NCI-H2029 (cell line): ENCODE measurements at regions not wholly inside any gene's neighbourhood (a gene's known extent, or its start where the extent isn't known, plus 50 kb on each side); places are given as distances from the start of the nearest gene placed in this dataset.
"Not testable (repeated sequence)": the region's sequence is repeated elsewhere in the genome, so short reads cannot be mapped to it uniquely, and the experiment has no call there.

ENCODE experiments used
- DNase-seq: peaks from one replicate; lab custom pipeline; 2025; lab: John Stamatoyannopoulos, UW

DNA sequence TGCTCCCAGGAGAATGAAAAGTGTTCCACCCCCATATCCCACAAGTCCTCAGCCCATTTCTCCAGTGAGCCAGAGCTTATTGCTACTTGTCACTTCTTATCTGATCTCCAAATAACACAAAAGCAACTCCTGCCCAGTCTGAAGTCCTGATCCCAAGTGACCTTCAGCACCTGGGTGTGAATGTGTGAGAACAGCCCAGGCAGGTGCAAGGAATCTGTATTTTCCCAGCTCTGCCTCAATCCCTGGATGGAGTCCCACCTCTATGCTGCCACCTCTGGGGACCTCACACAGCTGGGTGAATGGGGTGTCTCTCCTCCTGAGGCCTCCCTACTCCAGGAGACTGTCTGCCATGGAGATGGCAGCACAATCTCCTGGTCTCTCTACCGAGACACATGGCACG lies 402.4 kb upstream of the PROX1 start:
- no peak for DNase-seq

DNA sequence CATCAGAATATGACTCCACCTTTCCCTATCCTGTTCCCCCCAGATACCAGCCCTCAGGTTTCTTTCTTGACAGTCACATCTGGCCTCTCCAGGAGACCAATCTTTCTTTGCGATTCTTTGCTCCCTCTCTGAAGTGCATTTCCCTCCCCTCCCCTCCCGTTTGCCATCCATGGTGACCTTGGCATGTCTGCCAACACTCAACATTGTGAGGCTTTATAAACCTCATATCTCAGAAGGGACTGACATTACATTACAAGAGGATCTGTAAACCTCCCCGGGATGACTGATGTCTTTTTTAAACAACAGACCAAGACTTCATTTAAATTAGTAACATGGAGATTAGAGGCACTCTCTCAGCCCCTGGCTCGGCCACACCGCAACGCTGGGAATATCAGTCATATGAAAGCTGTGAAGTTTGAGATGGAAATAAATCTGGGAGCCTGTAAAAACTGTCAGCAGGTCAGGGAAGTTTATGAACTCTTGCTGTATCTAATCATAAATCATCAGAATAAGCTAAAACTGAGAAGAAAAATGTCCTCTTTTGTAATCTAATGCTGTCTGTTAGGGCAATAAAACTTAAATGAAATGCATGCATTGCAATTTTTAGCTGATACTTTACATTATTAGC lies 401.7 kb upstream of the PROX1 start:
- no peak for DNase-seq

DNA sequence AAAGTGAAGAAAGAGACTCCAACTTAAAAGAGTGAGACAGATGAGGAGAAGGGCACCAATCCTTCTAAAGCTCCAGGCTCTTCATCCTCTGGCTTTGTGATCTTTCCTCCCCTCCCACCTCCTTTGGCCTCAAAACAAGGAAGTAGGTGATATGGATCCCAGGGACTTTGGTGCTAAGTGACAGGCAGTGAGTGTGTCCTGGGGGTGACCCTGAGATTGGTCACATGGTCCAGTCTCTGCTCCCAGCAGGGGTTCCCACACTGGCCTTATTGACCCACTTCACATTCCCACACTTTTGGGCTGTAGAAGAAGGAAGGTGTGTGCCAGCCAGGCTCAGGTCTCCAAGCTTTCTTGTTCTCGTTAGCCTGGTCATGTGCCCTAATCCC lies 401.2 kb upstream of the PROX1 start:
- DNase-seq, result no peak

DNA sequence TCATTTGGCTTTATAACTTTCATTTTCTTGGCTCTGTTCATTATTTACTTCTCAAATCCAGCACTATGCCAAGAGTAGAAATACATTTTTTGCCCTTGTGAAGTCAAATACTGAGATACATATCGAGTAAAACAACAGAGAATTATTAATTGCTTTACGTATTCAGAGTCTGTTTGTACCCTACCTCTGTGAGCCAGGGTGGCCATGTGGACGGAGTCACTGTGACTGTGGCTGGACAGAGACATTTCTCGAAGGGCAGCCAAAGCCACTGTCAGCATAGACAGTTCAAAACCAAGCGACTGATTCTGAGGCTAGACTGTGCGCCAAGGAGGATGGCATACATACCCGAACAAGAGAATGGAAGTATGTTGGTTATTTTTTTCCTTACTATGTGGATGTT lies 391.0 kb upstream of the PROX1 start:
- no peak for DNase-seq

DNA sequence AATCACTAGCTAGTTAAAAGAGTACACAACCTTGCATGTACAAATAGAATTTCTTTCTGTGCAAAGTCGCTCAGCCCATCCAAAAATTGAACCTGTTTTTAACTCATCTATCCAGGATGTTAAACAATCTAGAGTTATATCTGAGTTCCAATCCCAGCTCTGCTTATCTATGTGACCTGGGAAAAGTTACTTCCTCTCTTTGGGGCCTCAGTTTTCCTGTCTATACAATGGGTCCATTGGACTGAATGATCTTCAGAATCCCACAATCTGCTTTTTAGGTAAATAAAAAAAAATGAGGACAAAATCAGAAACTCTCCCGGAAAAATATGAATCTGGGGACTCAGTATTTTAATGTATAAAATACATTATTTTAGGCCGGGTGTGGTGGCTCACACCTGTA lies 389.5 kb upstream of the PROX1 start:
- DNase-seq, result no peak

DNA sequence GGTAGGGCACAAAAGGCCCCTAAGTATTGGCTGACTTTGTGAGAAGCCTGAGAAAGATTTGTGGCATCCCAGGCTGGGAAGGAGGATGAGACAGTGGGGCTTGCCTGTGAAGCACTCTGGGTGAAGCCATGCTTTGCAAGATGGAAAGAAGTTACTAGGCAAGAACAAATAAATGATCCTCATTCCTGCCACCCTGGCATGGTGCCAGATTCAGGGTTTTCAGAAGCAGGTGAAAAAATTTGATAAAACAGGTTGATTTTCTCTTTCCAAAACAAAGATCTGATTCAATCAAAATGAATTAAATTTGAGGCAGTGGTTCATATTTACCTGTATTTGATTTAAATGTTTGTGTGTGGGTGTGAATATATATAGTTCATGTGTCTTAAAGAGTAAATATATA lies 386.9 kb upstream of the PROX1 start:
- DNase-seq, result no peak

DNA sequence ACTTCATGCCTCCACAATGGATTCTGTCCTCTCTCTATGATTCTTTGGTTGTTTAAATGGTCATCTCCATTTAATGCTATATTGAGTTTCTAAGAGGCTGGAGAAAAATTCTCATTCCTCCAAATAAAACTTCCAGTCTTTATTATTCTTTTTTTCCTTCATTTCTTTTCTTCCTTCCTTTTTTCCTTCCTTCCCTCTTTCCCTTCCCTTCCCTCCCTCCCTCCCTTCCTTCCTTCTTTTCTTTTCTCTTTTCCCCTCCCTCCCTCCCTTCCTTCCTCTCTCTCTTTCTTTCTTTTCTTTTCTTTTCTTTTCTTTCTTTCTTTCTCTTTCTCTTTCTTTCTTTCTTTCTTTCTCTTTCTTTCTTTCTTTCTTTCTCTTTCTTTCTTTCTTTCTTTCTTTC lies 386.1 kb upstream of the PROX1 start:
- not testable (repeated sequence) for DNase-seq

DNA sequence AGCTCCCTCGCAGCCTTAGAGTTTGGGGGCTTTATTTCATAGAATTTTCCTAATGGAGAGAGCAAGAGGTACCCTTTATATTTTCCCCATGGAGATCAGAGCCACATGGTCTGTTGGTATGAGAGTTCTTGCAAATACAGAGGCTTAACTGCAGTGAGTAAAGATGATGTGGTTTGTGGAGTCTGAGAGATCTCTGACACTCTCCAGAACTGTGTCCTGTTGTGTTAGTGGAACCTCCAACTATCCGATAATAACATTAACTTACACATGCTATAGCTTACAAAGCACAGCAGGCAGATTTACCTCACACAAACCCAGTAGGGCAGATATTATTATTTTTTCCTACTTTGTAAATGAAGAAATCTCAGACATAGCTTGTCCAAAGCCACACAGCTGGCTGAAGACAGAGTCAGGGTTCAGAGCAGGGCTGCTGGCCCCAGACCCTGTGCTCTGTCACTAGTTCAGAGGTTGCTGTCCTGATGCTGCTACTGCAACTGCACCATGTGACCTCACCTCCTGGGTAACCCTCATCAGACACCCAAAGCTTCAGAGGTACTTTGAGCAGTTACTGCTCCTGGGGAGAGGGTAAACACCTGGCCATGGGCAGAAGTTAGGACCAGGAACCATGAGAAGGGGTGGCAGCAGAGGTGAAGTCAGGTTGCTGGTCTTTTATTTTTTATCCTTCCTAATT lies 384.8 kb upstream of the PROX1 start:
- no peak for DNase-seq

DNA sequence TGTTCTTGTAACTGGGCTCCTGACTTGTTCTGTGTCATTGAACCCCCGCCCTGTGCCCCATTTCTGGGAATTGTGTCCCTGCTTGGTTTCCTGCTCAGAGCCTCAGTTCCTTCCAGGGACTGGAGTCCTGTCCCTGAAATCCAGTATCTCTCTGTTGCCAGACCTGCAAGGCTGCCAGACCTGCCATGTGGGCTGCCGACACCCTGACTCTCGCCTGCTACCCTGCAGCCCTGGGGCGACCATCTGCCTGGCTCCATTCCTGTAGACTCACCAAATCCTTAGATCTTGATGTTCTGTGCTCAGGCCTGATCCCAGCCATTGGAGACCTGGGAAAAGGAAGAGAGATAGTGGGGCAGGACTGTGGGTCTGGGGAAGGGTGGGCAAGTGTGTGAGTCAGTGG lies 383.3 kb upstream of the PROX1 start:
- no peak for DNase-seq

DNA sequence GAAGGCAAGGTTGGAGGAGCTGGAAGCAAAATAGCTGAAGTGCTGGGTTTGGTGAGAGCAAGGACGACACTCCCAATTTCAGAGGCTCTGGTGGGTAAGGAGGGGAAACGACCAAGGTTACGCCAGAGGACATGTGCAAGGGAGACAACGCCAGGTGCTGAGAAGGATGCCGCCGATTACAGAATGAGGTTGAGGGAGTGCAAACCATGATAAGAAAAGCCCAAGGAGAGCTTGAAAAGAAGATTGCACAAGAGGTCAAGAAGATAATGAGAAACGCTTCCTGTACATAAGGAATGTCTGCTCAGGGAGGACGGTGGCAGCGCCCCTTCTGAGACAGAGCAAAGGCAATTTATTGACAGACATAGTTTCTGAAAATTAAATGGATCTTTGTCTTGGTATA lies 382.0 kb upstream of the PROX1 start:
- DNase-seq, result no peak

DNA sequence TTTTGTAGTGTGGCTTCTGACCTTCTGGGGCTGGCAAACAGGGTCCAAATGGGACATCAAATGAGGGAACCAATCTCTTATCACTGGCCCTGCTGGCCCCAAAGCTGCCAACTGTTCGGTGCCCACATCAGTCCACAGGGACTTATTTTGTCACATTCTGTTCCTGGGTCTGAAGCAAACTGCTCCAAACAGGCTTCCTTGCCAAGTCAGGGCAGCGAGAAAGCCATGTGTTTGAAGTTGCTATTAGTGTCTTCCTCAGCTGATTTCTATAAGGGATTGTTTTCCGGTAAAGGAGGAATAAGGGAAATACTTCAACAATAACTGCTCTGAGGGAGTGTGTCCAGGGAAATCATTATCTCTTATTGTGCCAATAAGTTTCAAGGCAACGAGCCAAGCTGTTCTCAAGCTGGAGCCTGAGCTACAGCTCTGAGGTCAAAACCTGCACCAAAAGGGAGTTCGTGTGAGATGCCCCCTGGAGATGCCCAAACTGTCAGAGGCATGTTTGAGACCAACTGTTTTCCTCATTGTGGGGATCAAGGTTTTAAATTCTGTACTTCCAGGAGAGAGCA lies 381.4 kb upstream of the PROX1 start:
- no peak for DNase-seq

DNA sequence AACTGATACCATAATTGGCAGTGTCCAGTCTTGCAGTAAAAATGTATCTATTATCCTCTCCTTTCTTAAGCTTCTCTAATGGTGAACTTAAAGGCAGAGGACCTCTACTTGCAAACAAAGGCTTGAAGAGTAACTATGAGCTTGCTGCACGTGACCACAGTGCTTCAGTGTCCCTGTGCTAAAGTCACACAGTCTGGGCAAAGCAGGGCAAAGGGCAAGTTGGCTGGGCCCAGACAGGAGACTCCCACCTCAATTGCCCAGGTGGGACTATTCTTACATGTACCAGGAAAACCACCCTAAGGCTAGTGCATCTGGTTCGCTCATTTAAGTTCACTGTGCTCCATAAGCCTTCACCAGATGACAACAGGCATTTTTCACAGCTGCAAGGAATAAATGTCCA lies 374.2 kb upstream of the PROX1 start:
- DNase-seq, result no peak

DNA sequence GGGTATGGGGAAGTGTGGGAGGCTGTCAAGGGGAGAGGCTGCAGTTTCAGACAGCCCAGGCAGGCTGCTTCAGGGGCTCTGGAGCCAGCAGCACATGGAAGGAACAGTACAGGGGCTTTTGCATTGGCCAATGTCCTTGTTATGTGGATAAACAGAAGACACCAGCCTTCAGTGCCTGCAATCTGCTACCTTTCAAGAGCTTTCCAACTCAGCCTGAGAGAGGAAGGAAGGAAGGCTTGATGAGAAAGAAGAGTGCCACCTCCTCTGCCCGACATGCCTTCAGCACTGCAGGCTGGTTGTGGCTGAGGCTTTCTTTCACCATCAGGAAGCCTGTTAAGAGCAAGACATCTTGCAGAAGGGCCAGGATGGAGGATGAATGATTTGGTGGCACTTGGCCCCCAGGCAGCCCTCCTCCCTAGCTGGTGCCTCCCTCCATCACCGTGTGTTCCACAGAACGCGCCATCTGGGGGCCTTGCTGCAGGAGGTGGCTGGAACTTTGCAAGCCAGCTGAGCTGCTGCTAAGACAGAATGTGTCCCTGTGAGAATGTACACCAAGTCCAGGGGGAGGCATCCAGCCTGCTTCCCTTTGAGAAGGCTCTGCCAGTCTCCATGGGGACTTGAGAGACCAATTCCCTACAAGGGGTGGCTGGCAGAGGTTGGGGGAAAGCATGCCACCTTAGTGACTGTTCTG lies 372.4 kb upstream of the PROX1 start:
- no peak for DNase-seq

DNA sequence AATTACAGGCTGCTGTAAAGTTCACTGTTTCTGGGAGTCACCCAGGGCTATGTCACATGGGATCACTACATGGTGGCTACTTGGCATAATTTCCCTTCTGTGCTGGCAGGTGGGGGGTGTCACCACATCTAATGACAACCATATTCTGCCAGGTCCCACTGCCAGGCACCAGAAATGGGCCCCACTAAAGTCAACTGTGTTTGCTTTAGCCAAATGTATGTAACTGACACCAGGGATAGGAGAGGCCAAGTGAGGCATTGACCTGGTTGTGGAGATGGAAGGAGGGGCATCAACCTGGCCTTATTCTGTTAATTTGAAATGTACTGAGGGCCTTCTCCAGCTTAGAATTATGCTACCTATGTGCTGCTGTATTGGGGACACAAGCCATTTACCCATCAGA lies 370.6 kb upstream of the PROX1 start:
- DNase-seq, result no peak

DNA sequence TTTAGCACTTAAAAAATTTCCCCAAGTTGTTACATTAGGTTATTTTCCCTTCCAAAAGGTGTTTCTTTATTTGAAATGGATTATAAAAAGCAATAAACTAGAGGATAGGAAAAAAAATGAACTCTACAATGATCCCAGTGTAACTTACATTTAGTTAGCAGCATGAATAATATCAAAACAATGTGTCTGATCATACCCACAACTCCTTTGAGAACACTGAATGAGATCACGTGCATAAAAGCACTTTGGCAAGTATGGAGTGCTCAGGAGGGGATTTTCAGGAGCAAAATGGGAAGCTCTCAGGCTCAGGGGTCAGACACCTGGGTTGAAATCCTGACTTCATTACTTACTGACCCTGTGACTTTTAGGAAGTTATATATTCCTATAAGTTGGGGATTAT lies 369.7 kb upstream of the PROX1 start:
- DNase-seq, result no peak

DNA sequence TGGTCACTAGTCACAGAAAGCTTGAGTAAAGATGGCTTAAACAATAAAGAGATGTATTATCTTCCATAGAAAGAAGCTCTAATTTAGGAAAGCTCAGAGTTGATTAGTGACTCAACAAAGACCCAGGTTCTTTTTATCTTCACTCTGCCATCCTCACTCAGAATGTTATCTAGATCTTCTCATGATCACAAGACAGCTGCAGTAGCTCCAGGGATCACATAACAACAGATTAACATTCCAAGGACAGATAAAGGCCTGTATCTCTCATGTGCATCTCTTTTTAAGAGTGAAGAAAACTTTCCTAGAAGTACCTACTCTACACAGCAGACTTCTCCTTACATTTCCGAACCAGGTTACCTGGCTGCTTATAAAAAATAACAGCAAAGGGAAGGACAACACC lies 368.7 kb upstream of the PROX1 start:
- DNase-seq, result no peak

DNA sequence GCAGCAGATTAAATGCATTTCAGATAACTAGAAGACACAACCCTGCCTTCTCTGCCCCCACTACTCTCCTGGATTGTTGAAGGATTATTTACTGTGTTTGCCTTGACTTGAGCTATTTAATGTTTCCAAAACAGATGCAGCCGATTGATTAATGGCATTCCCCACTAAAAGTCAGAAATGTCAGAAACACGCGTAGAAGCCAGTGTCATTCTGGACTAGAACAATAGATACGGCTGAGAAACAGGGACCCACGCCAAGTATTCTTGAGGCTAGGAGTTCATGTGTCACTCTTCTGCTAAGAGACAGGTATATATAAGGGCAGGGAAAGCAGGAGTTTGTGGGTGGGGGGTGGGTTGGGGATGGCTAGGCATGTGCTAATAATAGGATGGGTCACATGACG lies 366.7 kb upstream of the PROX1 start:
- no peak for DNase-seq

DNA sequence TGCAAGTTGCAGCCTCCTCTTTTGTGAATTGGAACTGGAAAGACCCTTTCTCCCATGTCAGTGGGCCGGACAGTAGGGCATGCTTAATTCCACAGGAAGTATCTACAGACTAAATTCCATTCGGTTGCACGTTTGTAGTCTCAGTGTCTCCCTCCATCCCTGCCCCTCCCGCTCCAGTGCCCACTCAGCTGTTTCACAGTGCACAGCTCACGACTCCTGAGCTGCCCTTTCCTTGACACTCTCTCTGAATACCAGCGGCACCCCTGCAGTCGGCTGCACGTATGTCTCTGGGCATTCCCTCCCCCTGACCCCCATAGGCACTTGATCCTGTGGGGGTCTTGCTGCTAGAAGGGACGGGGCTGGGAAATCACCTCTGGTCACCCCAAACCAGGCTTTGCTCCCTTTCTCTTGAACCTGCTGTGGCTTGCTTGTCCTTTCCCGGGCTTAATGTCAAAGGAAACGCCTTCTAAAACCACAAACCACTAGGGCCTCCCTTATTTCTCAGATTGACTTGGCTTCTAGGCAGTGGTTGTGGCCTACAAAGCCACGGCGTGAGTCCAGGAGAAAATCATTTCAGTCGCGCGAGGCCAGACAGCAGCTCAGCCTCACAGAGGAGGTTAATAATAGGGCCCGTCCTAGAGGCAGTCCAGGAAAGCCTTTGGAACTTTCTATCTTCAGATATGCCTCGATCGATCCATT lies 365.3 kb upstream of the PROX1 start:
- no peak for DNase-seq

DNA sequence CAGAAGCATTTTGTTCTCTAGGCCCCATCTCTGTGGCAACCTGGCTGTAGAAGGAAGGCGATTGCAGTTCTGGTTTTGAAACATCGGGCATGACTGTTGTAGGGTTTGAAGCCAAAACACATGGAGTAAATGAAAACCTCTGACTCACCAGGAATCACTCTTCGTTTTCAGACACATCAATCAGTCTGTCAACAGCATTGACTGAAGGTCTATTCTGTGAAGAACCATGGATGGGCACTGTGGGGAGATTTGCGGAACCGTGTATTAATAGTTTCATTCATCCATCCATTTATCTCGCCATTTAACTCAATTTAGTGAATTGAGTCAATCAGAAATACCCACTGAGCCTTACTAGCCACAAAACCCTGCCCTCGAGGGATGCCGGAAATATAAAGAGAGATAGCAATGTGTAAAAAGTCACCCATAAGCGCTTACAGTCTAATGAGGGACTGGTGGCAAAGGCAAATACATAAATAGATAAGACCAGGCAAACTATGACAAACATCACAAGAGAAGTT lies 364.6 kb upstream of the PROX1 start:
- DNase-seq, result no peak

DNA sequence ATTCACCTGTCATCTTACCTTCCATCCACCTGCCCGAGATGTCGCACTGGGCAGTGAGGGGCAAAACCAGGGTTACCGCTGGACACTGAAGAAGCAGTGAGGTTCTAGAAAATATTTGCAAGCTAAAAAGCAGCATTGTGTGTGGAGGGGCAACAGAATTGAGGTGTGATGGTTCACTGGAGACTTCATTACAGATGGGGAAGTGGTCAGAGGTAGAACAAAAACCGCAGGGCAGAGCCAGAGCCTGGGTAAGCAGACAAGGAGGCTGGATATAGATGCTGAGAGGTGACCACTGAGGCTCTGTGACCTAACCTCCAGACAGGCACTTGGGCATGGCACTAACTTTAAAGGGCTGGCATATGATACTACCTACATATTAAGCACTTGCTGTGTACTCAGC lies 363.9 kb upstream of the PROX1 start:
- no peak for DNase-seq

DNA sequence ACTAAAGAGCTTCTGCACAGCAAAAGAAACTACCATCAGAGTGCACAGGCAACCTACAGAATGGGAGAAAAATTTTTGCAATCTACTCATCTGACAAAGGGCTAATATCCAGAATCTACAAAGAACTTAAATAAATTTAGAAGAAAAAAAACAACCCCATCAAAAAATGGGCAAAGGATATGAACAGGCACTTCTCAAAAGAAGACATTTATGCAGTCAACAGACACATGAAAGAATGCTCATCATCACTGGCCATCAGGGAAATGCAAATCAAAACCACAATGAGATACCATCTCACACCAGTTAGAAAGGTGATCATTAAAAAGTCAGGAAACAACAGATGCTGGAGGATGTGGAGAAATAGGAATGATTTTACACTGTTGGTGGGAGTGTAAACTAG lies 351.0 kb upstream of the PROX1 start:
- not testable (repeated sequence) for DNase-seq

DNA sequence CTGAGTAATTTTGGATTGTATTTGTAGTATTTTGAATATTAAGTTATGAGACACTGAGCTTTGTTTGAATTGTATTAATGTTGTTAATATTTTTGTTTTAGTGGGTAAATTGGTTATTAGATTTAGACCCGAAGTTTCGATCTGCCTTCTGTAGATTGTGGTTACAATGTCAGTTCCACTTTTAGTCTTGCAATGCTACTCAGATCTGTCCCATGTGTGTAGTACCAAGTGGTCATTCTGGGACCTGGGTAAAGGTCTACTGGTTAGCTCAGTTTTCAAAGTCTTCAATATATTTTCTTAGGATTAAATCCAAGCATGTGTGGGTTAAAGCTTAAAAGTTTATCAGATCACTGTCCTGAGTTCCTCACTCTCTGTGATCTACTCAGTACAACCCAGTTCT lies 346.5 kb upstream of the PROX1 start:
- no peak for DNase-seq

DNA sequence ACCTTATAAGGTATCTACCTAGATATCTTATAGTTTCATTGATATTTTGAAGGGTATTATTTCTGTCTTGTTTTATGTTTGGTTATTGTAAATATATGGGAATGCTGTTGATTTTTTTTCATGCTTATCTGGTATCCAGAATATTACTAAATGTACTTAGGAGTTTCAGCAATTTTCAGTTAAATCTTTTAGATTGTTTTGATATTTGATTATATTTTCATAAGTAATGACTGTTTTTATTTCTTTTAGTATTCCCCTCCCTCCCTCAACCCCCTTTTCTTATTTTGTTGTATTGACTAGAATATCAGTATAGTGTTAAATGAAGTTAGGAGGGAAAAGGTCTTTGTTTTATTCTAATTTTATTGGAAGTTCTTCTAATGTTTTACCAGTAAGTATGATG lies 344.4 kb upstream of the PROX1 start:
- DNase-seq, result no peak
